PC-3 (cell line): ENCODE measurements at regions not wholly inside any gene's neighbourhood (a gene's known extent, or its start where the extent isn't known, plus 50 kb on each side); places are given as distances from the start of the nearest gene placed in this dataset.

Source experiments
- CTCF ChIP-seq: fragments of 300-600 bp; sonication (generic); conservative IDR thresholded peaks from 2 replicates; pipeline ENCODE4 v1.5.1; 2017; ENCODE audit warnings: antibody characterized with exemption, low read depth, mild to moderate bottlenecking, low read length
- EZH2 ChIP-seq: fragments of 300-600 bp; sonication (generic); IDR thresholded peaks from one replicate; pipeline ENCODE4 v1.6.1; 2017; ENCODE audit warnings: antibody characterized with exemption, mild to moderate bottlenecking, low read length; ENCODE audit not compliant: unreplicated experiment

- TF ChIP-seq CTCF (no peak), EZH2 (no peak)
These were observed 1148.8 kb downstream of the RAPGEF2 start for GRCh38 chr4:160251522-160252170.
